Dedifferentiated amniotic fluid mesenchymal stem cell (primary cell): ENCODE measurements at regions not wholly inside any gene's neighbourhood (a gene's known extent, or its start where the extent isn't known, plus 50 kb on each side); places are given as distances from the start of the nearest gene placed in this dataset.
A peak's percentile ranks its signal among the peaks of the same experiment; 100 is the strongest.
"Not testable (repeated sequence)": the region's sequence is repeated elsewhere in the genome, so short reads cannot be mapped to it uniquely, and the experiment has no call there.

Experiments
- DNase-seq: peaks from one replicate; pipeline ENCODE4 v3.0.0-alpha.2; 2016; ENCODE audit errors: extremely low spot score

DNA sequence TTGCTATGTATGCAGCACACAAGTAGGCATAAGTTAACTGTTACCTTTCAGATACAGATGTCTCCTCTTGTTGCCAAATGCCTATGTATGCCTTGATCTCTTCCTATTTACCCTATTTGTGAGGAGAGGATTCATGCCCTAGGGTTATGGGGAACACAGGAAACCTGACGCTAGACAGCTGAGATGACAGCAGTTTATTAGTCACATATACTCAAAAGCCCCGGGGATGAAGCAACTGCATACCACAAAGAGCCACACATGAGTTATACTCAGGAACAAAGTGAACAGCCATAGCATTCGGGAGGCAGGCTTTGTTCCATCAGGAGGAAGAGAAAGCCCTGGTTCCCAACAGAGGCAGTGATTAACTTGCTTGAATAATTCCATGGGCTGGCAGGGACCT lies 1011.7 kb upstream of the PCDH7 start:
- peak; percentile 33 for DNase-seq

DNA sequence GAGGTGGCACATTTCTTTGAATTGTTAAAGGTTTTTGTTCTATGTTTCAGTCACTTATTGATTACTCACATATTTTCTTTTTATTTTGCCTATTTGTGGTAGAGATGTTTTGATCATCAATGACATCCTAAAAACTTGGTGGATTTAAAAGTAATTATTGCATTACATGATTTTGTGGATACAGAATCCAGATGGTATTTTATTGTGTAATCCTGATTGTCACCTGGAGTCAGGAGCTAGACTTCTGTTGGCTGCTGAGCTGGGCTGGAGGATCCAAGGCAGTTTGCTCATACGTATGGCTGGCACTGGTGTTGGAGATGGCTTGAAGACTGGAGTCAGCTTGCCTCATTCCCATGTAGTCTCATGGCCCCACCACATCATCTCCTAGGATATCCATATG lies 1009.6 kb upstream of the PCDH7 start:
- no peak for DNase-seq

DNA sequence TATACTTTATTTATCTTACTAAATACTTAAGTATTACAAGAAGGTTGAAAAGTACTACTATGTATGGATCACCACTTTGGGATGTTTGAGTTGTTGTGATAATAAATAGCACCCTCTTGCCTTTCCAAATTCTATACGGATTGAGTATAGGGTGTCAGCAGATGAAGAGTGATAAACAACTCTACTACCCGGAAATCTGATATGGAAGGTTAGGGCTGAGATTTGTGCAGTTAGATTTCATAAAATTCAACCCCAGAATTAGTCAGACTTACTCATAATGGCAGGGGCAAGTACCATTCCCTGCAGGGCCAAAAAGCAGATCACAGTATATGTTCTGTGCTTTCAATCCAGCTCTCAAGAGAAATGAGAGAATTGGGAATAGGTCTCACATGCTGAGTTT lies 1008.9 kb upstream of the PCDH7 start:
- DNase-seq, result no peak

DNA sequence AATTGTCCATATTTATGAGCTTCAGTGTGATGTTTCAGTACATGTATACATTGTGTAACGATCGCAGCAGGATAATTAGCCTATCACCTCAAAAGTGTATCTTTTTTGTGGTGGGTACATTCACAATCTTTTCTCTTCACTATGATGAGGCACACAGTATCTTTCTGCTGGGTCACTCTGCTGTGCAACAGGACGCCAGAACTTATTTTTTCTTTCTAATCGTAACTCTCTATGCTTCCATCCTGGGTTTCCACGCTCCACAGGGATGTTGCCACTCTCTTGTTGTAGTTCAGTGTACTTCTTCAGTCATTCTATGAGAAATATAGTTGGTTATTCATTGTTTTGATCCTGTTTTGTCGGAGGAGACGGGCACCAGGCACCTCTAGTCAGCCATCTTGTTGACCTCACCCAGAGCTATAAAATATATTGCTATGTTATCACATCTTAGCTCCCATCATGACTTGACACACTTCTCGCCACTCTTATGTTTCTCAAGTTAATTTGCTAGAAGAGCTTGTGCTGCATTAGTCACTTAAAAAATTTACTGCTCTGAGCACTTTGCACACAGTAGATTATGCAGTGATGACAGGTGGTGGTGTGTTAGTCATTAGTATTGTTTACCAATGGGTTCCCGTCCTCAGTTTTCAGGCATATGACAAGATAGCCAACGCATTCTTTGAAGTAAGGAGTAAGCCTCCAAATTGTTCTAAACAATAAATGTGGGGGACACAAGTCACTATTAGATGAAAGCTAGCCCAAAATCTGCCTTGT lies 1002.7 kb upstream of the PCDH7 start:
- no peak for DNase-seq

DNA sequence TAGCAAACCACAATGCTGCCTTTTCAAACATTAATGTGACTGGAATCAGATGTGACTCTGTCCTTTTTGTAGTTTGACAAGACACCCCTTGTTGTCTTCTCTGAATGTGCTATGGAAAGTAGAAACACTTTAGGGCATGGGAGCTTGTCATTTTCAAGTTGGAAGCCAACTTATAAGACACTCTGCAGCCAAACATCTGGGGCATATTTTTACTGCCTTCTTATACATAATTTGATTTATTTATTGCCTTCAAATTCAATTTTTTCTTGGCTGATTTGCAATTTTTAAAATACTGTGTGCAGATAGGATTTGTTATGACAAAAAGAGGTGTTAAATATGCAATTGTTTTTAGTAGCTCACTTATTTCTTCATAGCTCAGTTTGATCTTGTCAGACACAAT lies 1002.0 kb upstream of the PCDH7 start:
- DNase-seq, result no peak

DNA sequence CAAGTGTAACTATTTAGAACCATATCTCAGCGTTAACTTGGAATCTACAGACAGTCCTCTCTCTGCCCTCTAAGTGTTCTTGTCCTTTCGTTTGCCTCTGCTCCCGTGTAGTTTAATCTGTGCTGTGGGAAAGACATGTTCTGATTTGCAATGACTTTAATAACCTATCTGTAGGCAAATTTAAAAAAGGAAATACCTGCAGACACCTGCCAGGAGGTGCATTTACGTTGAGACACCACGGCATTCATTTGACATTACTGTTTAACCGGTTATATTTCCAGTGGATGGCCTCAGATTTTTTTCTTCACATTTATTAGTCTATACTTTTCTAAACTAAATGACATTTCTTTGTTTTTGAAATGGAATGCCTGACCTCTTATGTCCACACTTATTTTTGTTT lies 997.9 kb upstream of the PCDH7 start:
- no peak for DNase-seq

DNA sequence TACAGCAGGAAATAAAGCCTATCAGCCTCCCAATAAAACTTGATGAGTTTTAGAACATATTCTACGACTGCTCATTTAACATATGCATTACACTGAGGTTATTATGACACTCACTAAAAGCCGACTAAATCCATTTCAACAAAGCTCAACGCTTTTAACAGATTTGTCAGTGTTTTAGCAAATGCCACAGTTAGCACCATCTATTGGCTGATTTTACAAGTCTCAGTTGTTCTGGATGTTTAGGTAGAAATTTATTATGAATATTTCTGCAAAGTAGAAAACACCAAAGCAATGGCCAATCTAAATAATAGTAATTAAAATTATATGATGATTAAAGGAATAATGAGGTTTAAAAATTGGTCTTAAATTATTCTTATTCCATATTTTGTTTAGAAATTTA lies 993.2 kb upstream of the PCDH7 start:
- no peak for DNase-seq

DNA sequence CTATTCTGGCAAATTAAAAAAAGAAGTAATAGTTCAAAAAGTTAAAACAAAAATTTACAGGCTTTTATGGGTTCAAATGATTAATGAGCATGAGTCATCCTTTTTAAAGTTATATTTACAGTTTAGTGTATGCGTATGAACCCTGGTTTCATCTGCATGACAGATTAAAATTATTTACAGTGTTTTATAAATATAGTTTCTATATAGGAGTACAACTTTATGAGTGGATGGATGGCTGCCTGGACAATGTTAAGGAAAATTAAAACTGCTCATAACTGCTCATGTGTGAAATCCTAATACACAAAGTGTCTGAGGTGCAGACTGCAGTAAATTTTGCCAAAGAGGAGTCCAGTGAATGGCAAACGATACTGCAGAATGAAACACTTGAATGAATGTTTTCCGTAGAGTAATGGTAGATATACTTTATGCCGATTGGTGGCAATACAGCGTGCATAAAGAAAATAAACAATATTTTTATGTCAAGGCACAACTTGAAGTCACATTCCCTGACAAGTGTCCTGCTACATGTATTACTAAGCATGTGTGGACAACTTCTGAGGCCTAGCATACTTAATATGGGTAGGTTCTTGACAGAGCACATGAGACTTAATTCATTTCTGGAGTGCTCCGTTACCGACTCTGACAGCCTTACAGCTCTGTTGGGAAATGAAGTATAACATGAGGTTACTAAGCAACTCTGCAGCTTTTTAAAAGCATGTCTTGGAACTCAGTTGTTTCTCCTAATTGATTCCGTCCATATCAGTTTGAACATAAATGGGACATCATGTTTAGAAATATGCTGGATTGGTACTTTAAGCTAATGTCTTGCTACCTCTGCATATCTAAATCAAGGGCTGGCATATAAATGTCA lies 985.6 kb upstream of the PCDH7 start:
- DNase-seq, result no peak

DNA sequence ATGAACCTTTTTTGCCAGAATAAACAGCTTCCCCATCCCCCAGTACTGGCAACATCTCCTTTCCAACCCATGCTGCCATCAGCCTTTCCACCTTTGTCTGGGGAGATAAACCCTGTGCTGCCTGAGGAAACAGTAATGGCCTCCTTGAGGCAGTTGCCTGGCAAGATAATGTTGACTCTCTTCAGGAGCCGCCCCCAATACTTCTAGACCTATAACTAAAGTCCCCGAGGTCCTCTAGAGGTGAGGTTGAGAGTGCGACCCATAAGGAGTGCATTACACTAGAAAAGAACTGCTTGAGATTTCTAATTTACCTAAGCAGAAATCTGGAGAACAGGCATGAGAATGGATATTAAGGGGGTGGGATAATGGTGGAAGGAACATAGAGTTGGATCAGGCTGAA lies 963.2 kb upstream of the PCDH7 start:
- no peak for DNase-seq

DNA sequence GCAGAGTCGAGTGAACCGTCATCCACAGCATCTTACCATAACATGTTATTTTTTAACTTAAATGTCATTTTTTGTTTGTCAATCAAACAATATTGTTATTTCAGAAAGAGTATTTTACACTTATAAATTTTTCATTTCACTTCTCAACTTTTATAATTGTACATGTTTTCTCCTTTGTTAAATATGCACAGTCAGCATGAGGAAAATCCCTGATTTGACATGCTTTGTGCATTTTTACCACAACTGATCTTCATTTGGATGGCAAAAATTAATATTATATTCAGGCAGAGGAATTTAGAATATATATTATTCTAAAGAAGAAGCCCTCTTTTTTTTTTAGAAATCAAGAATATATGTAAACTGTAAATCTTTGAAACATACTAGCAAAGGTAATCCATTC lies 958.0 kb upstream of the PCDH7 start:
- no peak for DNase-seq

DNA sequence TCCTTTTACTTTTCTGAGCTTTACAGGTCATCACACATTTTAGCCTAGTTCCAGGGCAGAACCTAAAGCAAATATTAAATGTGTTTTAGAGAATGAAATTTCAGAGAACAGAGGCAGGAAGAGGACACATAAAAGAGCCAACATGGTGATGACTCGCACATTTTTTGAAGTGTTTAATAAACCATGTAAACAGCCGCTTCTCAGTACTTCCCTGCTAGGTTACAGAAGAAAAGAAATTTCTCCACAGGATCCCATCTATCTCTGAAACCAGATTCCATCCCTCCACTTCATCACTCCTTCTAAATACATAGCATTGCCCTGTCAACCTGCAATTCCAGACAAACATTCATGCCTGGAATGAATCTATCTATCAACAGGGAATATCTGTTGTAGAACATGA lies 949.5 kb upstream of the PCDH7 start:
- no peak for DNase-seq

DNA sequence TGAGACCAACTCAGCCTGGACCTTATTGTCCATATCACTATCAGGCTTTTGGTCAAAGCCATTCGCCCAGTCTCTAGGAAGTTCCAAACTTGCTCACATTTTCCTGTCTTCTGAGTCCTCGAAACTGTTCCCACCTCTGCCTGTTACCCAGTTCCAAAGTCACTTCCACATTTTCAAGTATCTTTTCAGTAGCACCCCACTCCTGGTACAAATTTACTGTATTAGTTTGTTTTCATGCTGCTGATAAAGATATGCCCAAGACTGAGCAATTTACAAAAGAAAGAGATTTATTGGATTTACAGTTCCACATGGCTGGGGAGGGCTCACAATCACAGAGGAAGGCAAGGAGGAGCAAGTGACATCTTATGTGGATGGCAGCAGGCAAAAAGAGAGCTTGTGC lies 932.0 kb upstream of the PCDH7 start:
- DNase-seq, result not testable (repeated sequence)

DNA sequence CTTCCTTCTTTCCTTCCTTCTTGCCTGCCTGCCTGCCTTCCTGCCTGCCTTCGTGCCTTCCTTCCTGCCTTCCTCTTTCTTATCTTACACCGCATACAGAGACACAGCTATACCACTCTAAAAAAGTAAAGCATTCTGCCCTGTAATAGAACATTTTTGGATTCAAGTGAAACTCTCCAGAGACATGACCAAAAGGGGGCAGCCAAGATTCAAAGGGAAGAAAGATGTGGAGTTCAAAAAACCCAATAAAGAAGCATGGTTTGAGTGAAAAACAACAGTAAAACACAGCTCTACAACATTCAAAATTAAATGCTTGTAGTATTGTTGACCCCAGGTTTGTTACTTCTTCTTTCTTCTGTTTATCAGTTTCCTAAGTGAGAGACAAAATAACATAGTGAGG lies 914.9 kb upstream of the PCDH7 start:
- DNase-seq, result no peak

DNA sequence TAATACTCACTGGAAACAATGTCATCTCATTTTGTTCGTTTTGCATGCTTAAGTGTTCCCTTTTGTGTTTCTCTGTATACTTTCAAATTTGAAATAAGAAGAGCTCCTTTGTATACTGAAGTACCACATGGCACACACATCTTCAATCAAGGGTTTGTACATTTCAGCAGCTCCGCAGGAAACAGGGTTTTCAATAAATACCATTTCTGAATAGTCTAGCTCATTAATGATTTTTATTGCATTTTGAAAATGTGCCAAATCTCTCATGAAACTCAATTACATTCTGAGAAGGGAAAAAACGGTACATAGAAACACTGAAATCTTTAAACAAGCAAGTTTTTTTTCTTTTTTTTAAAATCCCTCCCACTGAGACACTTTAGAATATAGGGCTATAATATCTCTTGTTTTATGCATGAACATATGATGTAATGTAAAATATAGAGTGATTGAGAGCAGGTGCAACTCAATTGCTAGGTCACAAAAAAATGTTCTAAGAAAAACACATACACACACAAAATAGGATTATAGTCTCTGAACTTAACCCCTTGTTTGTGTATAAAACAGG lies 914.2 kb upstream of the PCDH7 start:
- no peak for DNase-seq

DNA sequence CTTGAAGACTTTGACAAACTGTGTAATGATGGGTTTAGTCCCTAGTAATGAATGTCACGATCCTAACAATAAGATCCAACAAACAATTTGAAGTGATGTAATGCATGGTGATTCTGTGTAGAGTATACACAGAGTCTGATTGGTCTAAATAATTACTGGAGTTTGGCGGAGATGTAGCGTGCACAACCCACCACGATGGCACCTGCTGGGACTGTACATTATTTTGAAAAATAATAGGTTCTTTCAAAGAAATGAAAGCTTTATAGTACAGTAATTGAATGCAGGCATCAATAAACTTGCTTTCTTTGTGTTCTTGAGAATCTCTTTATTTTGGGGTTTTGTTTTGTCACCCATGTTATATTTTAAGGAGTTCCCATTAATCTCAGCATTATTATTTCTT lies 902.2 kb upstream of the PCDH7 start:
- no peak for DNase-seq

DNA sequence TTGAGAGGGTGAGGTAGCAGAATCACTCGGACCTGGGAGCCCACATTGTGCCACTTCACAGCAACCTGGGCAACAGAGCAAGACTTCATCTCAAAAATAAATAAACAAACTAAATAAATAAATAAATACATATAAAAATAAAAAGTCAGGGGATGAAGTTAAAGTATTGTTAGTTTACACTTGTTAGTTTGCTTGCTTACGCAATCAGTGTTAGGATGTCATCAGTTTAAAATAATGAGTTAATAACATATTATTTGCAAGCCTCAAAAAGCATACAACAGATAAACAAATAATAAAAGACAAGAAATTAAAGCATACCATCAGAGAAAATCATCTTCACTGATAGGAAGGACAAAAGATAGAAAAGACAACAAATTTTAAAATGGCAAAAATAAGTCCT lies 891.1 kb upstream of the PCDH7 start:
- DNase-seq, result no peak

DNA sequence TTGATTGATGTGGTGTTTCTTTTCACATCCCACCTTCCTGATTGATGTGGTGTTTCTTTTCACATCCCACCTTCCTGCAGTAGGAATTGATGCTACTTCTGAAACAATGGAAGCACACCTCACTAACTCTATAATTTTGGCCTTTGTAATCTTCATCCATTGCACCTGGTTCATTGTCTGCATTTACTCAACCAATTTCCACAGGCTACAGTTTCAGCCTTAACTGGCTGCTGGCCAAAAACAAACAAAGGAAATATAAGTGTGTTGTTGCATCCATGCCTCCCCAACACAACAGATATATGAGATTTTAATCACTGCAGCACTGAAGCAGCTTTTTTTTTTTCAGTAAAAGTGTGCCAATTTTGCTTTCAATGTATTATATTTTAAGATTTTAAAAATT lies 867.6 kb upstream of the PCDH7 start:
- DNase-seq, result no peak

DNA sequence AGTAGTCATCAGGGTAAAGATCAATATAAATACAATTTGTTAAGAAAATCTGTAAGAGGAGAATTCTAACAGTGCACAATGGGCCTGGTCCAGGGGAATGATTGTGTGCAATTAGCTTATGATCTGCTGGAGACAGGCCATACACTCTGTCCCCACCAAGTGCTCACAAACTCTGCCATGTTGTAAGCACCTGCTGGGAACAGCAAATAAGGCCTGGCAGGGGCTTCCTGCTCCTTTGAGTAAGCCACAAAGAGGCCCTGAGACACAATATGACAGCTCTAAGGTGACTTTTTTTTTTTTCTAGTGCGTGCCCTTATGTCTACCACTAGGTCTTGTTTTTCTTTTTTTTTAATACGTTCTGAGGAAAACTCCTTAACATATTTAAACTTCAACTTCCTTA lies 866.3 kb upstream of the PCDH7 start:
- DNase-seq, result no peak

DNA sequence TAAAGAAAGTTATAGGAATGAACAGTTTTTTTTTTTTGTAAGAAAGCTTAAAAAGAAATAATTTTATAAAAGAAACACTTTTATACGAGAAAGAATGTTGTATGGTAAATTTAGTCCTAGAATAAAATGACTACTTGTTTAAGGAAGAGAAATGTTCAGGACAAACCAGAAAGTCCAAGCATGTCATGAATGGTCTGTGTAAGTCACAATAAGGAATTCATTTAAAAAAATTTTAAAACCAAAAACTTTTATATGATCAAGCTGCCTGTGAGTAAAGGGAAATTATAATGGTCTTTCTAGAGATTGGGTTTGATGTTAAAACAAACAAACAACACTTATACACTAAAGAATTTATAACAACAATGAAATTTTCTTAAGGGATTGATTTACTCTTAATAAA lies 858.9 kb upstream of the PCDH7 start:
- DNase-seq, result no peak

DNA sequence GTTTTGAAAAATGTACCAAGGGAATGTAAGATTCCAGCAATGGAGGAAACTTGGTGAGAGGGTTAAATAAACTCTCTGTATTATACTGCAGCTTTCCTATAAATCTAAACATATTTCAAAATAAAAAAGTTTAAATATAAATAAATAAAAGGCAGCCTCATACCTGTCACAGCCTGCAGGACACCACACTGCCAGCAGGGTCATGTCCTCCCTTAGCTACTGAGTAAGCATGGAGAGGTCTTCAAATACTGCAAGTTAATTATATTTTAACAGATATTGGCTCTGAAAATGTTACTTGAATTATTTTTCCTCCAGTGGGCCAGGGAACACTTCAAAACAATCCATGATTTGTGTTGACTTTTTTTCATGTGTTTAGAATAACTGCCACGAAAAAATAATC lies 852.8 kb upstream of the PCDH7 start:
- no peak for DNase-seq

DNA sequence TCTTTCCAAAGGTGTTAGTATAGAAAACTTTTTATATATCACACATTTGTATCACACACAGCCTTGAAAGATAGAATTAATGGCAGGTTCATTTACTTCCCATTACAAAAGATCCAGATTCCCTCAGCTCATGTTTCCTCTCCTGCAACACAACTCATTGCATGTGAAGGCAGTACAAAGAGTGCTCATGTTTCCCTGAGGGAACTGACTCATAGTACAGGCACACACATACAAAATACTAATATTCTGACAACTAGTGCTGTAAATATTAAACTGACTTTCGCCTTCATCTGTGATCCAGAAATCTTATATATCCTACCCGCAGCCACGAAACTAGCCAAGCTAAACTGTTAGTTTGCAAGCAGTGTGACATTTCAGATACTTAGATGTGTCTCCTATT lies 819.8 kb upstream of the PCDH7 start:
- DNase-seq, result no peak

DNA sequence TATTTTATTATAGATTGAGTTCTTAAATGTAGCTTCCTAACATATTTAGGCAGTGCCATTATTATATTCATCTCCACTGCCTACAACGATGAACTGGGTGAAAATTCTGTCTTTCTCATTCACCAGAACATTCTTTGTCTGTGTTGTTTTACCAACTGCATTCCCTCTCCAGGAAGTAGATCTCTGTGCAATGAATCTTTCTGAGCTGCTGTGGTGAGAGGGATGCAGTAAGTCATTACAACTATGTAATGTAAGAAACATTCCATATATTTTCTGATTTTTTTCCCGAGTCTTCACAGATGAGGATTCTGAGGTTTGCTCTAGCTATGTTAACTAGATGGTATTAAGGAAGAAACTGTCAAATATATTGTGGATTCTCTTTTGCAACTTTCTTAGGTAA lies 811.9 kb upstream of the PCDH7 start:
- no peak for DNase-seq

DNA sequence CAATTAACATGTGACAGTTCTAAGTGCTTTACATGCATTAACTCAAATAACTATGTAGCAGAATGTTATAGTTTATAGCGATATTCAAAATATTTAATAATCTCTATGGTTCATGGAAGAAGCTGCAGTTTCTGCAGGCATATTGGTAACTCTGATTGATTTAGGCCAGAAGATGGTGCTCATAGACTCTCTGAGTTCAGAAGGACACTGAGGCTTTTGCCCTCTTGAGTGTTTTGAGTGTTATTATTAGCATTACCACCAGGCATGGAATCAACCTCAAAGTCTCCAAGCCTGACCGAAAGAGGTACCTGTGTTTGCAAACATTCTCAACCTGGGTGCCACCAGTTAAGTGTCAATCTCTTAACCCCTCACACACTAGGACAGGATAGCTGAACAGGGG lies 792.3 kb upstream of the PCDH7 start:
- DNase-seq, result no peak
